WTC11 (cell line): ENCODE measurements at regions not wholly inside any gene's neighbourhood (a gene's known extent, or its start where the extent isn't known, plus 50 kb on each side); places are given as distances from the start of the nearest gene placed in this dataset.
"Not testable (repeated sequence)": the region's sequence is repeated elsewhere in the genome, so short reads cannot be mapped to it uniquely, and the experiment has no call there.

Experiments
- ATF2 ChIP-seq: sonication (generic); formaldehyde crosslinking; IDR thresholded peaks from 2 replicates; pipeline ENCODE4 v1.8.1; 2022; ENCODE audit warnings: low read depth, missing genetic modification reagents, borderline replicate concordance
- ATF3 ChIP-seq: sonication (generic); formaldehyde crosslinking; conservative IDR thresholded peaks from 2 replicates; pipeline ENCODE4 v1.8.1; 2022; ENCODE audit warnings: mild to moderate bottlenecking, missing genetic modification reagents
- CTCF ChIP-seq: fragments of 200-600 bp; IDR thresholded peaks from 2 replicates; pipeline ENCODE4 v1.8.0; 2022; ENCODE audit warnings: antibody characterized with exemption
- ETV6 ChIP-seq: sonication (generic); formaldehyde crosslinking; IDR thresholded peaks from 2 replicates; pipeline ENCODE4 v1.8.1; 2022; ENCODE audit warnings: mild to moderate bottlenecking, missing genetic modification reagents
- FOXP1 ChIP-seq: sonication (generic); formaldehyde crosslinking; IDR thresholded peaks from 2 replicates; pipeline ENCODE4 v1.8.0; 2022; ENCODE audit warnings: missing genetic modification reagents, mild to moderate bottlenecking, moderate library complexity, borderline replicate concordance
- HMGXB4 ChIP-seq: sonication (generic); formaldehyde crosslinking; IDR thresholded peaks from 2 replicates; pipeline ENCODE4 v1.8.1; 2023; ENCODE audit warnings: mild to moderate bottlenecking, moderate library complexity, missing genetic modification reagents
- IRF2 ChIP-seq: sonication (generic); formaldehyde crosslinking; IDR thresholded peaks from 2 replicates; pipeline ENCODE4 v1.8.0; 2022; ENCODE audit warnings: low read depth, missing genetic modification reagents, borderline replicate concordance
- TEAD4 ChIP-seq: sonication (generic); formaldehyde crosslinking; IDR thresholded peaks from 2 replicates; pipeline ENCODE4 v1.8.0; 2022; ENCODE audit warnings: mild to moderate bottlenecking, missing genetic modification reagents
- ZNF263 ChIP-seq: sonication (generic); formaldehyde crosslinking; IDR thresholded peaks from 2 replicates; pipeline ENCODE4 v1.8.1; 2022; ENCODE audit warnings: low read depth, mild to moderate bottlenecking, moderate library complexity, missing genetic modification reagents
- ZNF281 ChIP-seq: sonication (generic); formaldehyde crosslinking; IDR thresholded peaks from 2 replicates; pipeline ENCODE4 v1.8.0; 2023; ENCODE audit warnings: mild to moderate bottlenecking, missing genetic modification reagents

GRCh38 chr2:16720737-16721136 lies 55.1 kb upstream of the CYRIA start:
- TF ChIP-seq CTCF; IRF2 (CRISPR knock-in tag); TEAD4; ZNF281 (CRISPR knock-in tag); ATF3 (CRISPR knock-in tag); ZNF263 (CRISPR knock-in tag); HMGXB4 (CRISPR knock-in tag); ATF2 (CRISPR knock-in tag); FOXP1 (CRISPR knock-in tag); ETV6 (CRISPR knock-in tag): not testable (repeated sequence)
